DOHH2 (cell line): ENCODE measurements at regions not wholly inside any gene's neighbourhood (a gene's known extent, or its start where the extent isn't known, plus 50 kb on each side); places are given as distances from the start of the nearest gene placed in this dataset.

Source experiments
- H3F3A ChIP-seq: fragments of 200-600 bp; sonication (generic), shearing (Covaris generic); 2 replicates; pipeline ENCODE4 v1.6.0; 2016; ENCODE audit warnings: antibody characterized with exemption, mild to moderate bottlenecking; ENCODE audit not compliant: control insufficient read depth, insufficient read depth
- H3K27ac ChIP-seq: fragments of 200-600 bp; sonication (generic); 2 replicates; pipeline ENCODE4 v1.5.1; 2014; ENCODE audit warnings: low read depth, mild to moderate bottlenecking, low read length, moderate library complexity
- H3K27me3 ChIP-seq: fragments of 200-600 bp; sonication (generic); 2 replicates; pipeline ENCODE4 v1.6.1; 2014; ENCODE audit warnings: mild to moderate bottlenecking, low read length, mixed read lengths; ENCODE audit not compliant: control insufficient read depth
- H3K36me3 ChIP-seq: fragments of 200-600 bp; sonication (generic); 2 replicates; pipeline ENCODE4 v1.6.1; 2014; ENCODE audit warnings: mild to moderate bottlenecking, low read length, moderate library complexity, mixed read lengths; ENCODE audit not compliant: control insufficient read depth
- H3K4me1 ChIP-seq: fragments of 200-600 bp; sonication (generic); 2 replicates; pipeline ENCODE4 v1.6.1; 2014; ENCODE audit warnings: mild to moderate bottlenecking, low read length, mixed read lengths; ENCODE audit not compliant: control insufficient read depth
- H3K4me2 ChIP-seq: fragments of 200-600 bp; sonication (generic); 2 replicates; pipeline ENCODE4 v1.6.0; 2014; ENCODE audit warnings: mild to moderate bottlenecking, low read length, moderate library complexity
- H3K4me3 ChIP-seq: fragments of 200-600 bp; sonication (generic); 2 replicates; pipeline ENCODE4 v1.5.1; 2014; ENCODE audit warnings: mild to moderate bottlenecking, low read length, mixed read lengths
- H3K79me2 ChIP-seq: fragments of 200-600 bp; sonication (generic); 2 replicates; pipeline ENCODE4 v1.6.1; 2014; ENCODE audit warnings: mild to moderate bottlenecking, low read length, mixed read lengths; ENCODE audit not compliant: control insufficient read depth
- H3K9me2 ChIP-seq: fragments of 200-600 bp; sonication (generic); replicated peaks from 2 replicates; pipeline ENCODE4 v1.6.1; 2014; ENCODE audit warnings: mild to moderate bottlenecking, low read length, mixed read lengths; ENCODE audit not compliant: control insufficient read depth
- H3K9me3 ChIP-seq: fragments of 200-600 bp; sonication (generic); 2 replicates; pipeline ENCODE4 v1.6.1; 2014; ENCODE audit warnings: antibody characterized with exemption, low read length, mixed read lengths; ENCODE audit not compliant: control insufficient read depth, insufficient read depth
- H4K20me1 ChIP-seq: fragments of 200-600 bp; sonication (generic); 2 replicates; pipeline ENCODE4 v1.6.0; 2014; ENCODE audit warnings: low read depth, mild to moderate bottlenecking, antibody characterized with exemption, low read length, moderate library complexity; ENCODE audit not compliant: control insufficient read depth, insufficient read depth
- EZH2phosphoT487 ChIP-seq: fragments of 200-600 bp; sonication (generic); IDR thresholded peaks from 2 replicates; pipeline ENCODE4 v1.6.1; 2017; ENCODE audit warnings: borderline replicate concordance, mild to moderate bottlenecking, antibody characterized with exemption, low read length, moderate library complexity, mixed read lengths
- TF ChIP-seq, protein P1 (sequence below): fragments of 200-600 bp; sonication (generic); IDR thresholded peaks from one replicate; pipeline ENCODE4 v1.5.1; 2014; ENCODE audit warnings: antibody characterized with exemption, mild to moderate bottlenecking, low read depth, low read length; ENCODE audit not compliant: poor library complexity, severe bottlenecking

DNA sequence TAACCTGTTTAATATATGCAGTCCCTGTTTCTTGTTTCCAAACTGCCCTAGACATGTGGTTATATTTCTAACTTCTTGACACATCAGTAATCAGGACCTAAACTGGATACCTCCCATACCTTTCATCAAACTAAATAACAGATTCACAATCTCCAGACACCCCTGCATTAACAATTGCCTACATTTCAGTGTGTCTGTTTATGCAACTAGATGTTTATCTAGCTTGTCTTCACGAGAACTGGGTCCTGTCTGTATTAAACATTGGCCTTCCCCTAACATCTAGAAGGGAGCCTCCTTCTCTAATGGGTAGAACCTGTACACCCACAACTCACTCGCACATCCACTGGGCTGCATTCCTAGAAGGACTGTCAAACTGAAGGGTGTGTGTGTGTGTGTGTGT, 683.7 kb upstream of the FZD8 start:
- TF ChIP-seq, protein P1, sequence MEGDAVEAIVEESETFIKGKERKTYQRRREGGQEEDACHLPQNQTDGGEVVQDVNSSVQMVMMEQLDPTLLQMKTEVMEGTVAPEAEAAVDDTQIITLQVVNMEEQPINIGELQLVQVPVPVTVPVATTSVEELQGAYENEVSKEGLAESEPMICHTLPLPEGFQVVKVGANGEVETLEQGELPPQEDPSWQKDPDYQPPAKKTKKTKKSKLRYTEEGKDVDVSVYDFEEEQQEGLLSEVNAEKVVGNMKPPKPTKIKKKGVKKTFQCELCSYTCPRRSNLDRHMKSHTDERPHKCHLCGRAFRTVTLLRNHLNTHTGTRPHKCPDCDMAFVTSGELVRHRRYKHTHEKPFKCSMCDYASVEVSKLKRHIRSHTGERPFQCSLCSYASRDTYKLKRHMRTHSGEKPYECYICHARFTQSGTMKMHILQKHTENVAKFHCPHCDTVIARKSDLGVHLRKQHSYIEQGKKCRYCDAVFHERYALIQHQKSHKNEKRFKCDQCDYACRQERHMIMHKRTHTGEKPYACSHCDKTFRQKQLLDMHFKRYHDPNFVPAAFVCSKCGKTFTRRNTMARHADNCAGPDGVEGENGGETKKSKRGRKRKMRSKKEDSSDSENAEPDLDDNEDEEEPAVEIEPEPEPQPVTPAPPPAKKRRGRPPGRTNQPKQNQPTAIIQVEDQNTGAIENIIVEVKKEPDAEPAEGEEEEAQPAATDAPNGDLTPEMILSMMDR, result no peak
- no peak for TF ChIP-seq EZH2phosphoT487
- no peak overlapping the region for H3K4me2 ChIP-seq
- H3K36me3 ChIP-seq, result no peaks in the 10 kb centered on the region
- H3K9me2 ChIP-seq, result no peaks in the 10 kb centered on the region
- no peaks in the 10 kb centered on the region for H3K79me2 ChIP-seq
- no peaks in the 10 kb centered on the region for H3K4me1 ChIP-seq
- H3K4me3 ChIP-seq, result no peak overlapping the region
- H3K27ac ChIP-seq, result no peak overlapping the region
- no peaks in the 10 kb centered on the region for H4K20me1 ChIP-seq
- H3F3A ChIP-seq, result no peaks in the 10 kb centered on the region
- H3K27me3 ChIP-seq, result no peaks in the 10 kb centered on the region
- H3K9me3 ChIP-seq, result no peaks in the 10 kb centered on the region

DNA sequence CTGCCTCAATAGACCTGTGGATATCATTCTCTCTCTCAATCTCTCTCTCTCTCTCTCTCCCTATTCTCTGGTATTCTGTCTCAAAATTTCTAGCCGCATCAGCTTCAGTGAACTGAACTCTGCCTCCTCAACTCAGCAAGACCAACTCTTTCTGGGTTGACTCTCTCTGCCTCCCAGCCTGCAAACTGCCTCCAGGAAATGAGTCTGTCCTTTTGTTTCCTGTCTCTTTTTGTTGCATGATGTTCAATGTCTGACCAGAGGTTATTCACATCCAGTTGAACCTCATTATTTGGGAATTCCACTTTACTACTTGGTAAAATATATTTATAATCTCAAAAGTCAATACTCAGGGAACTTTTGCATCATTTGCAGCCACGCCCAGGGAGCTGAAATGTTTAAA, 682.7 kb upstream of the FZD8 start:
- Histone ChIP-seq H3K4me3 (no peak overlapping the region), H3K79me2 (no peaks in the 10 kb centered on the region), H3K4me1 (no peaks in the 10 kb centered on the region), H4K20me1 (no peaks in the 10 kb centered on the region), H3K27ac (no peak overlapping the region), H3K9me3 (no peaks in the 10 kb centered on the region), H3K4me2 (no peak overlapping the region), H3F3A (no peaks in the 10 kb centered on the region), H3K27me3 (no peaks in the 10 kb centered on the region), H3K36me3 (no peaks in the 10 kb centered on the region), H3K9me2 (no peaks in the 10 kb centered on the region)
- no peak for TF ChIP-seq EZH2phosphoT487
- TF ChIP-seq, protein P1, result no peak

DNA sequence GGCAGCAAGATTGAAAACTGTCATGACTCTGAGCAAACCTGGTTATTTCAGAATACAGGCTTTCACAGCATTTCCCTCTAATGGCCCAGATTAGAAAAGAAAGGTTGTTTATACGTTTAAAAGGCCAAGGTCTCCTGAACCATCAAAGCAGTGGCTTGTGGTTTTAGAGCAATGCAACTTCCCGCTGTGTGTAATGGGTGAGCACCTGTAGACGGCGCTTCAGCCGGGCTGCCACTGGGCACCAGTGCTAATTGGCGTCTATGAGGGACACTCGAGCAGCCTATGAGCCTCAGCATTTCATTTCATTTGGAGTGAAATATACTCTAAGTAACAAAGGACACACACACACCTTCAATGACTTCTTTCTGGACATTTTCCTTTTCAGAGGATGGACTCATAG, 671.0 kb upstream of the FZD8 start:
- TF ChIP-seq, protein P1, result no peak
- TF ChIP-seq EZH2phosphoT487, result no peak
- no peak overlapping the region for H3K4me2 ChIP-seq
- no peaks in the 10 kb centered on the region for H3K9me2 ChIP-seq

DNA sequence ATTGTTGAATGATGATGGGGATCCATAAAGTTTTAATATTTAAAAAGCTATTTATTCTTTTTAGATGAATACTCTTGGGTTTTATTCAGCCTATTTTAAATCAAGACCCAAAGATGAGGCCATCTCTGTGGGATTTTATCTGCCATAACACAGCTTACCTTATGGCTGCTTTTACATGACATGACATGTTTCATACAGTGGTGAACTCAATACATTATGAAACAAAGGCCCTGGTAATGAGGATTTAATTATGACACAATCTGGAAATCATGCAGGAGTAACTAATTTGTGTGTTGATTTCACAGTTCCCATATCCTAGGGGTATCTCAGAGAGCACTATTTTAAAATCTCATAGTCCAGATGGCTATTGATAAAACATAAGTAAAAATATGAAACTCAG, 661.8 kb upstream of the FZD8 start:
- Histone ChIP-seq H3K9me2 (no peaks in the 10 kb centered on the region), H3K36me3 (no peaks in the 10 kb centered on the region), H3K9me3 (no peaks in the 10 kb centered on the region), H3K27me3 (no peaks in the 10 kb centered on the region), H3K4me3 (no peak overlapping the region), H3K4me2 (no peak overlapping the region), H3K79me2 (no peaks in the 10 kb centered on the region), H3K27ac (no peak overlapping the region), H3K4me1 (no peaks in the 10 kb centered on the region), H4K20me1 (no peaks in the 10 kb centered on the region), H3F3A (no peaks in the 10 kb centered on the region)
- TF ChIP-seq, protein P1, result no peak
- TF ChIP-seq EZH2phosphoT487, result no peak

More for the DNA sequence above, 671.0 kb upstream of the FZD8 start:
- H3K9me3 ChIP-seq, result no peaks in the 10 kb centered on the region
- no peak overlapping the region for H3K4me3 ChIP-seq
- no peaks in the 10 kb centered on the region for H3F3A ChIP-seq
- H3K27ac ChIP-seq, result no peak overlapping the region
- H3K36me3 ChIP-seq, result no peaks in the 10 kb centered on the region
- no peaks in the 10 kb centered on the region for H3K4me1 ChIP-seq
- no peaks in the 10 kb centered on the region for H3K79me2 ChIP-seq
- H4K20me1 ChIP-seq, result no peaks in the 10 kb centered on the region
- no peaks in the 10 kb centered on the region for H3K27me3 ChIP-seq
